ENCODE measurements at regions not wholly inside any gene's neighbourhood (a gene's known extent, or its start where the extent isn't known, plus 50 kb on each side); places are given as distances from the start of the nearest gene placed in this dataset.
"Not testable (repeated sequence)": the region's sequence is repeated elsewhere in the genome, so short reads cannot be mapped to it uniquely, and the experiment has no call there.

GRCh38 chr6:4224067-4224978, 88.9 kb upstream of the ECI2 start:
- DNase-seq = no peak

DNA sequence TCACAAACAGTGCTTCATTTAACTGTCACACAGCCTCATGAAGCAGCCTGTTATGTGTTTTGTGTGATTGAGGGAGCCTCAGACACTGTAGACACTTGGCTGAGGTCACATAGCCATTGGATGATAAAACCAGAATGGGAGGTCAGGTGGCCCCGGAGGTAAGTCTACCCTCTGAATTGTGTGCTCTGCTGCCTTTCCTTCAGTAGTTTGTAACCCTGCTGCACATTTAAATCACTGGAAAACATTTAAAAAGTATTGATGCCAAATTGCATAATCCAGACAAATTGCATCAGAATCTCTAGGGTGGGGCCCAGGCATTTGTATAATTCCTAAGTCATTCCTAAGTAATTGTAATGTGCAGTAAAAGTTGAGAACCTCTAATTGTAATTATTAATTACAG, 85.2 kb upstream of the ECI2 start:
- no peak for DNase-seq

DNA sequence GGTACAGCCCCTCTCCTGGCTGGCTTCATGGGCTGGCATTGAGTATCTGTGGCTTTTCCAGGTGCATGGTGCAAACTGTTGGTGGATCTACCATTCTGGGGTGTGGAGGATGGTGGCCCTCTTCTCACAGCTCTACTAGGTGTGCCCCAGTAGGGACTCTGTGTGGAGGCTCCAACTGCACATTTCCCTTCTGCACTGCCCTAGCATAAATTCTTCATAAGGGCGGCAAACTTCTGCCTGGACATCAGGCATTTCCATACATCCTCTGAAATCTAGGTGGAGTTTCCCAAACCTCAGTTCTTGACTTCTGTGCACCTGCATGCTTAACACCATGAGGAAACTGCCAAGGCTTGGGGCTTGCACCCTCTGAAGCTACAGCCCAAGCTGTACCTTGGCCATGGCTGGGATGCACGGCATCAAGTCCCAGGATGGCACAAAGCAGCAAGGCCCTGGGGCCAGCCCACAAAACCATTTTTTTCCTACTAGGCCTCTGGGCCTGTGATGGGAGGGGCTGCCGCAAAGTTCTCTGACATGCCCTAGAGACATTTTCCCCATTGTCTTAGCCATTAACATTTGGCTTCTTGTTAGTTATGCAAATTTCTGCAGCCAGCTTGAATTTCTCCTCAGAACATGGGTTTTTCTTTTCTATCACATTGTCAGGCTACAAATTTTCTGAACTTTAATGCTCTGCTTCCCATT, 83.4 kb upstream of the ECI2 start:
- not testable (repeated sequence) for DNase-seq

DNA sequence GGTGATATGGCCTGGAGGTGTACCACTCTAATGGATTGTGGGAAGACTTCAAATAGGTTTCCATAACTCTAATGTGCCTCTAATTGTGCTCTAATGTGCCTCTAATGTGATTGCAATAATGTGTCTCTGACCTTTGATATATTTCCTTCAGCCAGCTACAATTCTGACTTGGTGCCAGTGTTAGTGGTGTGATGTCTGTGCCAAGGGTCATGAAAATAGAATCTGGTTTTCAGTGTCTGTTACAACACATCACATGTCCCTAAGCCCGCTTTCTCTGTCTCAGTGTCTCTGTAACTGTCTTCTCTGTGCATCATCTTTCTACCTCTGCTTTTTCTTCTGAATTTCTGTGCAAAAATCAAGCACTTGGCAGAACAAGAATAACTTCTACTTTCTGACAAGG, 77.2 kb upstream of the ECI2 start:
- no peak for DNase-seq

GRCh38 chr6:4210629-4211419, 75.4 kb upstream of the ECI2 start:
- peak; percentile 55 for DNase-seq

GRCh38 chr6:4209196-4209595, 73.8 kb upstream of the ECI2 start:
- no peak for DNase-seq

GRCh38 chr6:4208158-4208557, 72.8 kb upstream of the ECI2 start:
- DNase-seq = no peak

- not testable (repeated sequence) for DNase-seq
Measured at GRCh38 chr6:4203642-4204417, 68.5 kb upstream of the ECI2 start.

DNA sequence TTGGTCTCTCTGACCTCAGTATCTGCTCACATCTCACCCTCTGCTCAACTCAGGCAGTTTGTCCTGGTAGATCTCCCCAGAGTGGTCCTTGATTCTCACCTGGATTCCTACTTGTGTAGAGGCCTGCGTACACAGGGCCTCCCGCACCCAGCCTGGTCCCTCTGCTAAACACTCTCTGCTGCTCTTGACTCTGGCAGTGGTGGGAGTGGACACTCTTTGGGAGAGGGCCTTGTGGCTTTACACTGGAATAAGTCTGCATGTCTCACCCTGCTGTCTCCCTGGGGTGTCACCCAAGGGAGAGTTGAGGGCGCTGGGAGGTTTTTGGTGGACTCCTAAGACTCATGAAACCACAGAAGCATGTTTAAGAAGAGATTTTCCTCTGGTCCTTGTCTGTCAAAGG, 57.3 kb upstream of the ECI2 start:
- no peak for DNase-seq

- DNase-seq = no peak
Measured at GRCh38 chr6:4192173-4192572, 56.8 kb upstream of the ECI2 start.

GRCh38 chr6:4191271-4191721, 55.9 kb upstream of the ECI2 start:
- no peak for DNase-seq

GRCh38 chr6:4189249-4189648, 53.9 kb upstream of the ECI2 start:
- DNase-seq = no peak

DNA sequence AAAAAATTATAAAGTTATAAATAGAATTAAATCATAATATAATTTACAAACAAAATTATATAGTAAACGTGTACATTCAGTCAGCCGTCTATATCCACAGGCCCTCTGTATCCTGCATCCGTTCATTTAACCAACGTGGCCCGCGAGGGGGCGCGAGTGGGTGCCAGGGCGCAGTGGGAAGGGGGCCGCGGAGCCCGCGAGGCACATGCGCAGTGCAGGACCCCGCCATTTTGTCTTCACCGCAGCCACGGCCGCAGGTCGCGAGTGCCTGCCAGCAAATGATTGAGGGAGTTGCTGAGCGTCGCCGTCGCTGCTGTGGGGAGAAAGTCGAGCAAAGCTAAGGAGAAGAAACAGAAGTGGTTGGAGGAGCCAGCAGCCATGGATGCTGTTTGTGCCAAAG, 53.4 kb upstream of the ECI2 start:
- DNase-seq = no peak

DNA sequence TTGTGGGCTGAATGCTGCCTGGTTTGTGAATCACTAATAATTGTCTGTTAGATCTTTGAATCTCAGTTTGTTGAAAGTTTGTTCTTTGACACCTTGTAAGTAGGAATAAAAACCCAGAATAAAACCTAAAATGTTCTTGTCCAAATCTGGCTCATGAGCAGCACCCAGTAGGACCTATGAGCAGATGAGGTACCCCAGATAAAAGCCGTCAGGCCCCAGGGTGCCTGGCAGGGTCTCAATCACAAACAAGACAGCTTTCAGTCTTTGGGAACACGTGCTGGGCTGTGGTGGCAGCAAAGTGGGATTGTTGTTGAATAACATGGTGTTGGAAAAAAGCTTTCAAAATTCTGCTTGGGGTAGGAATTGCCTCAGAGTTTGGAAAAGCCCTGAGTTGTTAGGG, 52.1 kb upstream of the ECI2 start:
- DNase-seq = no peak

DNA sequence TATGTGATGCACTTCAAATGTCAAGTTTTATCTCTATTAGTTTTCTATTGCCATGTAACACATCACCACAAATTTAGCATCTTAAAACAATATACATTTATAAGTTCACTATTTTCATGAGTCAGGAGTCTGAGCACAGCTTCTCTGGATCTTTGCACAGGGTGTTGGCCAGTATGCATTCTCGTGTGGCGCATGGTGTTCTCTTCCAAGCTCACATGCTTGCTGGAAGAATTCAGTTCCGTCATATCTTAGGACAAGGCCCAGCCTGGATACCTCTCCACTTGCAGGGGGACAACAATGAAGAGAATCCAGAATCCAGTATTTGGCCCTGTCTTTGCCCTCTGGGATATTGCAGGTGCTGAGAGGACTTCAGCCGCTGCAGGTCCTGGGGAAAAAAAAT, 51.0 kb upstream of the ECI2 start:
- DNase-seq = no peak

- DNase-seq = no peak
Measured at GRCh38 chr6:4185846-4186245, 50.5 kb upstream of the ECI2 start.

DNA sequence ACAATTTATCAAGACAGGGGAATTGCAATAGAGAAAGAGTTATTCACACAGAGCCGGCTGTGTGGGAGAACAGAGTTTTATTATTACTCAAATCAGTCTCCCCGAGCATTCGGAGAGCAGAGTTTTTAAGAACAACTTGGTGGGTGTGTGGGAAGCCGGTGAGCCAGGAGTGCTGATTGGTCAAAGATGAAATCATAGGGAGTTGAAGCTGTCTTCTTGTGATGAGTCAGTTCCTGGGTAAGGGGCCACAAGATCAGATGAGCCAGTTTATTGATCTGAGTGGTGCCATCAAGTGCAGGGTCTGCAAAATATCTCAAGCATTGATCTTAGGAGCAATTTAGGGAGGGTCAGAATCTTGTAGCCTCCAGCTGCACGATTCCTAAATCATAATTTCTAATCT, 50.0 kb upstream of the ECI2 start:
- DNase-seq = no peak
